Esophagus muscularis mucosa (tissue), 4 donors: ENCODE measurements at regions not wholly inside any gene's neighbourhood (a gene's known extent, or its start where the extent isn't known, plus 50 kb on each side); places are given as distances from the start of the nearest gene placed in this dataset.

Source experiments
- DNase-seq: peaks from one replicate; pipeline ENCODE4 v3.0.0-alpha.2; 2017; ENCODE audit errors: extremely low spot score
- H3K27ac ChIP-seq, 4 donors: fragments of 200-600 bp; sonication (generic); replicated peaks in 1 of 4; 1 replicate in 3 of 4; 2 replicates in 1 of 4; pipeline ENCODE4 v1.5.1; 2016 to 2019; ENCODE audit warnings: mild to moderate bottlenecking in 1 of 4
- H3K27me3 ChIP-seq, 4 donors: fragments of 200-600 bp; sonication (generic); one replicate each; pipeline versions ENCODE4 v1.5.1 to v1.6.0; 2016 to 2019
- H3K36me3 ChIP-seq, 4 donors: fragments of 200-600 bp; sonication (generic); one replicate each; pipeline ENCODE4 v1.5.1; 2016 to 2019
- H3K4me1 ChIP-seq, 4 donors: fragments of 200-600 bp; sonication (generic); one replicate each; pipeline ENCODE4 v1.5.1; 2016 to 2019
- H3K4me3 ChIP-seq, 4 donors: fragments of 200-600 bp; sonication (generic); 1 replicate in 2 of 4; 2 replicates in 2 of 4; pipeline ENCODE4 v1.5.1; 2016 to 2019; ENCODE audit warnings: mild to moderate bottlenecking in 4 of 4, moderate library complexity in 1 of 4
- H3K9me3 ChIP-seq, 4 donors: fragments of 200-600 bp; sonication (generic); 1 replicate in 3 of 4; 2 replicates in 1 of 4; pipeline ENCODE4 v1.5.1; 2016 to 2019
- EP300 ChIP-seq: sonication (generic); formaldehyde crosslinking; IDR thresholded peaks from one replicate; pipeline ENCODE4 v1.6.1; 2017; ENCODE audit warnings: antibody characterized with exemption
- POLR2A ChIP-seq: fragments of 450-650 bp; IDR thresholded peaks from one replicate; pipeline ENCODE4 v1.6.1; 2017; ENCODE audit warnings: antibody characterized with exemption, moderate library complexity, mild to moderate bottlenecking, low read depth
- POLR2AphosphoS5 ChIP-seq, 2 donors: sonication (generic); formaldehyde crosslinking; IDR thresholded peaks; one replicate each; pipeline ENCODE4 v1.6.1; 2017; ENCODE audit warnings: antibody characterized with exemption in 2 of 2
- WGBS: methylation state at CpG from one replicate; pipeline ENCODE4 v1.1.5; 2018; 5-methylcytosine and 5-hydroxymethylcytosine counted together
- intact Hi-C: fragments of 100-400 bp; cut with DNase I; formaldehyde crosslinking; loops from one replicate; pipeline ENCODE4 v1.15.1; 2023
- TF ChIP-seq, protein P1 (sequence below), 3 experiments: fragments of 200-600 bp in 2 of 3; fragments of 450-650 bp in 1 of 3; sonication (generic) in 2 of 3; IDR thresholded peaks; one replicate each; pipeline ENCODE4 v1.5.1; 2017 to 2019; ENCODE audit warnings: antibody characterized with exemption in 3 of 3, mild to moderate bottlenecking in 2 of 3, moderate library complexity in 1 of 3

DNA sequence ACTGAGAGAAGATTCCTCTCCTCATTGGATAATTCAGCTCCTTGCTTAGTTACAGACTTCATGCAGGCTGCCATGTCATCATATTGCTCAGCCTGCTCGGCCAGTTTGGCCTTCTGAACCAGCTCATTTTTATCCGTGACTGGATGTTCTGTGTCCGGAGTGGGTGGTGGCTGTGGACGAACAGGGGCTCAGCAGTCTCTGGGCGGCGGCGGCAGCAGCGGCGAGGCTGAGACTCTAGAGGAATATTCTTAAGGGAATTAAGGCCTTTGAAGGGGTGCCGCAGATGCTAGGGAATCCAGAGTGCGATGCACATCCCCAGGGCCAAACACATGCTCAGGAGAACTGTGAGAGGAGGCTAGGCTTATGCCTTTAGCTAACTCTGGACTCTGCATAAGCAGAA is 97.9 kb upstream of the GYPC start:
- 87% methylated on average over 11 of the region's 11 CpGs for WGBS
- no peaks in the 10 kb centered on the region for H3K9me3 ChIP-seq
- H3K4me3 ChIP-seq, result no peak overlapping the region
- H3K4me1 ChIP-seq, result no peaks in the 10 kb centered on the region
- no peaks in the 10 kb centered on the region for H3K36me3 ChIP-seq
- peak; percentile 60 for DNase-seq
- intact Hi-C loops, result no loop called here
- H3K27ac ChIP-seq, result no peak overlapping the region
- TF ChIP-seq POLR2A, result no peak
- TF ChIP-seq, protein P1, sequence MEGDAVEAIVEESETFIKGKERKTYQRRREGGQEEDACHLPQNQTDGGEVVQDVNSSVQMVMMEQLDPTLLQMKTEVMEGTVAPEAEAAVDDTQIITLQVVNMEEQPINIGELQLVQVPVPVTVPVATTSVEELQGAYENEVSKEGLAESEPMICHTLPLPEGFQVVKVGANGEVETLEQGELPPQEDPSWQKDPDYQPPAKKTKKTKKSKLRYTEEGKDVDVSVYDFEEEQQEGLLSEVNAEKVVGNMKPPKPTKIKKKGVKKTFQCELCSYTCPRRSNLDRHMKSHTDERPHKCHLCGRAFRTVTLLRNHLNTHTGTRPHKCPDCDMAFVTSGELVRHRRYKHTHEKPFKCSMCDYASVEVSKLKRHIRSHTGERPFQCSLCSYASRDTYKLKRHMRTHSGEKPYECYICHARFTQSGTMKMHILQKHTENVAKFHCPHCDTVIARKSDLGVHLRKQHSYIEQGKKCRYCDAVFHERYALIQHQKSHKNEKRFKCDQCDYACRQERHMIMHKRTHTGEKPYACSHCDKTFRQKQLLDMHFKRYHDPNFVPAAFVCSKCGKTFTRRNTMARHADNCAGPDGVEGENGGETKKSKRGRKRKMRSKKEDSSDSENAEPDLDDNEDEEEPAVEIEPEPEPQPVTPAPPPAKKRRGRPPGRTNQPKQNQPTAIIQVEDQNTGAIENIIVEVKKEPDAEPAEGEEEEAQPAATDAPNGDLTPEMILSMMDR (IDR thresholded peaks at IDR 0.05), result no peak
- no peak for TF ChIP-seq POLR2AphosphoS5 (IDR thresholded peaks at IDR 0.05)
- no peak for TF ChIP-seq EP300
- H3K27me3 ChIP-seq, result no peaks in the 10 kb centered on the region

DNA sequence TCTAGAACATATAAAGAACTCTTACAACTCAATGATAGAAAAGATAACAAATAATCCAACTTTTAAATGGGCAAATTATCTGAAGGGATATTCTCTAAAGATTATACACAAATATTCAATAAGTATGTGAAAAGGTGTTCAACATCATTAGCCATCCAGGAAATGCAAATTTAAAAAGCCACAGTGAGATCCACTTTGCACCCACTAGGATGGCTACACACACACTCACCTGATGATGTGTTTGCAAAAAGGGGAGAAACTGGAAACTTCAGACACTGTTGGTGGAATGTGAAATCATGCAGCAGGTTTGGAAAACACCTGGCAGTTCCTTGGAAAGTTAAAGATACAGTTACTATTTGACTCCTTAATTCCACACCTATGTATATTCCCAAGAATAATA is 87.2 kb upstream of the GYPC start:
- H3K4me1 ChIP-seq, result no peaks in the 10 kb centered on the region
- TF ChIP-seq POLR2AphosphoS5 (IDR thresholded peaks at IDR 0.05) (no peak), EP300 (no peak), POLR2A (no peak)
- TF ChIP-seq, protein P1 (IDR thresholded peaks at IDR 0.05), result no peak
- no peaks in the 10 kb centered on the region for H3K9me3 ChIP-seq
- no peaks in the 10 kb centered on the region for H3K36me3 ChIP-seq
- H3K27me3 ChIP-seq, result no peaks in the 10 kb centered on the region
- H3K4me3 ChIP-seq, result no peak overlapping the region
- no peak overlapping the region for H3K27ac ChIP-seq
- no peak for DNase-seq
- intact Hi-C loops, result no loop called here

GRCh38 chr2:126571403-126571802 is 84.6 kb upstream of the GYPC start:
- Histone ChIP-seq H3K4me3 (no peak overlapping the region), H3K27me3 (no peaks in the 10 kb centered on the region), H3K4me1 (no peaks in the 10 kb centered on the region), H3K27ac (no peak overlapping the region), H3K36me3 (no peaks in the 10 kb centered on the region), H3K9me3 (no peaks in the 10 kb centered on the region)
- TF ChIP-seq POLR2AphosphoS5 (IDR thresholded peaks at IDR 0.05), result no peak
- TF ChIP-seq, protein P1 (IDR thresholded peaks at IDR 0.05), result no peak
- no peak for TF ChIP-seq EP300
- TF ChIP-seq POLR2A, result no peak
- DNase-seq, result peak; percentile 78
- intact Hi-C loops, result no loop called here
- 72% methylated on average over 3 of the region's 3 CpGs for WGBS

DNA sequence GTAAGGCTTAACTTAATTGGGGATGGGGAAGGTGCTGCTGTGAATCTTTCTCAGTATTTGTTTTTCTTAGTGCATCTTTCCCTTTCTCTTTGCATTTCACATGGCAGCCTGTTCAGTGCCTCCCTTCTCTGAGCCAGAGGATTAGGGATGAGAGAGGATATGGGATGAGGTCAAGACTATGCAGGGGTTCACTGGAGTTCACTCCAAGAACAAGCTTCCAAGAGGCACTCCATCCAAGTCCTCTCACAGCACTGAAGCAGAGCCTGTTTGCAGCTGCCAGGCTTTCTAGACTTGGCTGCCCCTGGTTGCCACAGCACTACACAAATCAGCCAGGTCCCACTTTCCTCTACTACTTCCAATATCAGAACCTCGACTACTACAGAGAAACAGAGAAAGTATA is 80.3 kb upstream of the GYPC start:
- WGBS, result 78% methylated on average over 1 of the region's 1 CpG
- Histone ChIP-seq H3K4me3 (no peak overlapping the region), H3K9me3 (no peaks in the 10 kb centered on the region), H3K27ac (no peak overlapping the region), H3K27me3 (no peaks in the 10 kb centered on the region), H3K36me3 (no peaks in the 10 kb centered on the region), H3K4me1 (no peaks in the 10 kb centered on the region)
- intact Hi-C loops, result no loop called here
- no peak for DNase-seq
- TF ChIP-seq EP300, result no peak
- TF ChIP-seq, protein P1 (IDR thresholded peaks at IDR 0.05), result no peak
- no peak for TF ChIP-seq POLR2A
- TF ChIP-seq POLR2AphosphoS5 (IDR thresholded peaks at IDR 0.05), result no peak

DNA sequence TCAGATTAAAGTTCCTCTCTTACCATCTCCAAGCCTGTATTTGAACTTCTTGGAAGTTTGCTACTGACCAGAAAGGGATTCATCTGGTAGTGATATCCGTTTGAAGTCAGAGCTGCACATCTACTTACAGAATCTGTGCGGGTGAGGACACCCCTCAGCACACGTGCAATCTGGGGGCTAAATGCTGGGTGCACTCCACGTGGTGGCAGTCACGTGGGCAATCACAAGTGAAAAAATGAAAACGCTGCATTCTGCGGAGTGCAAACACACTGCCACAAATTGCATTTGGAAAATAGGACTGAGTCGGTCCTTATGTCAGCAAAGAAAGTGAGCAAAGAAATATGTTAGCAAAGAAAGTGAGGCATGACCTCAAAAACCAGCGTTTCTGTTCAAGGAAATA is 76.1 kb upstream of the GYPC start:
- Histone ChIP-seq H3K36me3 (no peaks in the 10 kb centered on the region), H3K9me3 (no peaks in the 10 kb centered on the region), H3K27me3 (no peaks in the 10 kb centered on the region), H3K4me3 (no peak overlapping the region), H3K4me1 (no peaks in the 10 kb centered on the region), H3K27ac (no peak overlapping the region)
- TF ChIP-seq POLR2AphosphoS5 (IDR thresholded peaks at IDR 0.05) (no peak), POLR2A (no peak), EP300 (no peak)
- TF ChIP-seq, protein P1 (IDR thresholded peaks at IDR 0.05), result no peak
- DNase-seq, result no peak
- WGBS, result 91% methylated on average over 9 of the region's 9 CpGs
- intact Hi-C loops, result no loop called here
